HG02938 (cell line): ENCODE measurements at regions not wholly inside any gene's neighbourhood (a gene's known extent, or its start where the extent isn't known, plus 50 kb on each side); places are given as distances from the start of the nearest gene placed in this dataset.

ENCODE experiments used
- ATAC-seq: cut with Tn5 transposase; IDR thresholded peaks from one replicate; pipeline ENCODE4 v1.9.1; 2021; ENCODE audit warnings: mild to moderate bottlenecking, moderate library complexity; ENCODE audit not compliant: unreplicated experiment

DNA sequence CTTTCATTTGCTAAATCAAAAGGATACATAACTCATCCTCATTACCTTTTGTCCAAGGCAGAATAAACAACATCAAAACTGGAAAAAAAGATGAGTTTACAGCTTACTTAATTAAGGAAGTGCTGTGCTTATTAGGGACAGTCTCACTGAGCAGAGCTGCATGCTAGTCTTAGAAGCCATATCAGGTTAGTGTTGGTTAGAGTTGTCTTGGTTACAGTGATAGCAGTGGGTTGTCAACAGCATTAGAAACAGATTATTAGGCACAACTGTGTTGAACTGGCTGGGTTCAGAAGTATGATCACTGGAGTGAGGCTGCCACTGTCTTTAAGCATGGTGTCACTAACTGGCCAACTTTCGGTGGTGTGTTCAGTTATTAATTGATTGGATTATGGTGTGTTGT, 503.9 kb upstream of the IGFBP3 start:
- no peak for ATAC-seq

DNA sequence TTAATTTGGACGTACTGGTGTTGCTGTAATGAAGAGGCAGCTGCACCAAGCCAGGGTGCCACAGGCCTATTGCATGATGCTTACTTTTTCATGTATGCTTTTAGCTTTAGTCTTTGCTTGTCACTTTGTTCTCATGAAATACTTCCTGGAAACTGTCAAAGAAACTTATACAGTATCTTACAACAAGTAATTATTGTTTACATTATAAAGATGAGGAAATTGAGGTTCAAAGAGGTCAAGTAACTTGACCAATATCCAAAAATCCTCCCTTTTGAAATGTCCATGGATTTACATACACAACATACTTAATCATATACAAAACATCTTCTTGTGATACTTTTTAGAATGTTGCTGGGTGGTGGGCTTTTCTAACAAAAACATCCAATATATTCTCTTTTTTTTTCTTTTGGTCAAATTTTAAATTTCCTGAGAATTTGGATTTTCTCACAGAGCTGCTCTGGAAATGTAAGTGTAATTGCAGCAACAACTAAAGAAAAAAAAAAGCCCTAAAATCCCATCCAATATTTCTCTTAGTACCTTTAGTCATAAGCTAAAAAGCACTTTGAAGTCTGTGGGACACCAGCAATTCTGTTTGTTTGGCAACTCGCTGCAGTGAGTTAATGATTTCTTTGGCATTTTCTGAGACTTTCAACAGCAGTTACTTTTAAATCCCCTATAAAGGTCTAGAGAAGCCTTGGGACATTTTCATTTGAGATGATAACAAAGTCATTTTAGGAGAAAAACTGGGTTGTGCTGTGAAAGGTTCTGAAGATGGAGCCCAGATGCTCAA, 500.6 kb upstream of the IGFBP3 start:
- no peak for ATAC-seq

DNA sequence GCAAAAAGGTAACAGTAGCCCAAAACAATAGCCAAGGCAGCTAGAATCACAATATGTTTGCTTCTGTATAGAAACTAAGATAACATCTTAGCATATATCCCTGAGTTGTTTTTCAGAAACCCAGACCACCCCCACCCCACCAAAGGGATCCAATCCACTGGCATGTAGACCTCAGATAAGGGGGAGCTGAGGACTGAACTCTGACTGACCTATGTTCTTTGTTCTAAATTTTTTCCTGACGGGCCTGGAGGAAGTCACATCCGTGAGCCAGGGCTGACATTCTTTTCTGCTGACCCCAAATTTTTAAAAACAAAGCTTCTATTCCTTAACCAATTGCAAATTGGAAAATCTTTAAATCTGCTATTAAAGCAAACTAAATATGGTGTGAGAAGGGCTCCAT, 493.9 kb upstream of the IGFBP3 start:
- no peak for ATAC-seq

DNA sequence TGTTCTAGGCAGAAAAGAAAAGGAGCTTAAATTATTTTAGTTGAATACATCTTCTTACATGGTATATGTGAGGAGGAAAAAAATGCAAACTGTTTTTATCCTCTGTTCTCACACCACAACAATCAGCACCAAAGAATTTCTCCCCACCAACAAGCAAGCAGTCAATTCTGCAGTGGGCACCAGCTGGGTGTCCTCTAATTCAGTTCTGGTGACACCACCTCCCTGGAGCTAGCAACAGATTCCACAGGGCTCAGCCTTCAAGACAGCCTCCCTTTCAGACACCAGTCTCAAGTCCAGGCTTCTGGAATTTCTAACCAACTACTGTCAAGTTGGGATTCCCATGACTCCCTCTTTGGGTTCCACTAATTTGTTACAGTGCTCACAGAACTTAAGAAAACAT, 490.2 kb upstream of the IGFBP3 start:
- no peak for ATAC-seq

DNA sequence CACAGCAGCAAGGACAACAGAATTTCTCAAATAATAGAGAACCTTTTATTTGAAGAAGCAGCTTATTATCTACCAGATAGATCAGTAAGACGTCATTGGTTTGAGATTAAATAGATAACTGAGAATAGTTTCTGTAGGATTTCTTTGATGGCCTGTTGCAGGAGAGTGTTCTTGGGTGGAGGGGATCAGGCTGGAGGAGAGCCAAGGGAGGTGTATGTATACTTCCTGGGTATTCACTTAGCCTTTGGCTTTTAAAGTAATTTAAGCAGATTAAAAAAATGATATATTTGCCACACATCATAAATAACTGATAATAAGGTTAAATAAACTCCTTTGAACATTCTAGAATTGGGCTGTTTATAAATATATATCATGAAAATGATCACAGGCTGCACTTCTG, 486.1 kb upstream of the IGFBP3 start:
- no peak for ATAC-seq

DNA sequence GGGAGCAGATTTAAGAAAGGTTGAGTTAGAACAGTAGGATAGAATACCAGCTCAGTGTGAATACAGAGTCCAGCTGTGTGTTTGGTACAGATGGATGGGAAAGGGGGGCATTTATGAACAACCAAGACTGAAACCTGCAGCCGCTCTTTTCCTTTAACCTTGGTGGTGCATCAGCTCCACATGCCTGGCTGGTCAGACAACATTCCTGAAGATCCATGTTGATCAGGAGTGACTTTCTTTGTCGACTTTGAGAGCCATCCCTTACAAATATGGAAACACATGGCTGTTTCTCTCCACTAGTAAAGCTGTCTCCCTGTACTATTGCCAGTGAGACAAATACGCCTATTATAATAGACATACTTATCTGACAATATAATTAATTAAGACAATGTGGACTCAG, 476.5 kb upstream of the IGFBP3 start:
- ATAC-seq = no peak

DNA sequence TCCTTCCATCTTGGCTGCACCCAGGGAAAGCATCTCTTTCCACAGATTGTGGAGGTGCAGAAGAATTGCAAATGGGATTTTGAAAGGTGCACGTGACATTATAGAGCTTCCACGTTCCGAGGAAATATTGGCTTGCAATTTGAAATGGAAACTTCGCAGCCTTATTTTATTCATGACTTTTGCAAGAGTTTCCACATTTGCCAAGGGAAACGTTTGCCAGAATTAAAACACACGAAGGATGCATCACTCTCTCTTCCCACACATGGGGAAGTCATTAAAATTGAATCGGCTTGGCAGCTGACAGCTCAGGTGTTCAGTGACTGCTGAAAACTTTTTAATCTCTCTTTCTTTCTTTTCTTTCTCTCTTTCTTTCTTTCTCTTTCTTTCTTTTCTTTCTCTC, 475.4 kb upstream of the IGFBP3 start:
- ATAC-seq = no peak

DNA sequence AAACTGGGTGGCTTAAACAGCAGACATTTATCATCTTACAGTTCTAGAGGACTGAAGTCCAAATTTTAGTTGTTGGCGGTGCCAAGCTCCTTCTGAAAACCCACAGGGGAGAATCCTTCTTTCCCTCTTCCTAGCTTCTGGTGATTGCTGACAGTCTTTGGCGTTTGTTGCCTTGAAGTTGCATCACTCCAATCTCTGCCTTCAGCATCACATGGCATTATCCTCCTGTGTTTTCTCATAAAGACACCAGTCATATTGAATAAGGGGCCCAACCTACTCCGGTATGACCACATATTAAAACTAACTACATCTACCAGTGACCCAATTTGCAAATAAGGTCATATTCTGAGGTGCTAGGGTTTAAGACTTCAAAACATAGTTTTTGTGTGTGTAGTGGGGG, 472.1 kb upstream of the IGFBP3 start:
- no peak for ATAC-seq

DNA sequence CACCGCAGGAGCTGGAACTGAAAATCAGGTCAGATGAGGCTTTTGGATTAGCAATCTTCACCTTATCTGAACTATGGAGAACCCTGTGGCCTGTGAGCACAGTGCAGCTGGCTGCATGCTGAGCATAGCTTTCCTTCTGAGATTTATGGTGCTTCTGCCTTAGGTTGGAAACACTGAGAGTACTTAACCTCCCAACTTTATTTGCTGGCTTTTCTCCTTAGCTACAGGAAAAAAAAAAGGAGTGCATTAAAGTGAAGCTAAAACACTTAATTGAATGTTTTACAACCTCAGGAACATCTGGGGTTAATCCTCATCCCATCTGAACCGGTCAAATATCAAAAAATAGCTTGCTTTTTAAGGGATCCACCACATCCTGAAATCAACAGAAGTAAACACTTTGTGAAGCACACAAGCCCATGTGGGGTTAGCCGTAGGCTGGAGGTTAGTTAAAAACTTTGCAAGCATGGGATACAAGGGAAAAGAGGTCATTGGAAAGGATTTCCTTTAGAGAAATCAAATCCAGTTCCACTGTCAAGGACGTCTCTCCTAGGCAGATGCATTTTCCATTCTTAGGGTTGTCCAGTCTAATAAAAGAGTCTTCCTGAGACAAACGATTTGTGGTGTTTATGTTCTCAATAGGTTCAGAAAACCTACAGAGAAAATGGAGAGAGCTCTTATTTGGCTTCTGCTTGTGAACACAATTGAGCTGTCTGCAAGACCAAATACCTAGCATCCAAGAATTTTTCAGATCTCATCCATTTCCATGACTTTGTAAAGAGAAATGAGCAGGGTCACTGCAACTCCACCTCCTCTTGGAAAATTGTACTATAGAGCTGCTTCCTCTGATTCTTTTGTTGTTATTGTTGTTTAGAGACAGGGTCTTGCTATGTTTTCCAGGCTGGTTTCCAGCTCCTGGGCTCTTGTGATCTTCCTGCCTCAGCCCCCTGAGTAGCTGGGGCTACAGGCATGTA, 470.4 kb upstream of the IGFBP3 start:
- ATAC-seq = no peak

DNA sequence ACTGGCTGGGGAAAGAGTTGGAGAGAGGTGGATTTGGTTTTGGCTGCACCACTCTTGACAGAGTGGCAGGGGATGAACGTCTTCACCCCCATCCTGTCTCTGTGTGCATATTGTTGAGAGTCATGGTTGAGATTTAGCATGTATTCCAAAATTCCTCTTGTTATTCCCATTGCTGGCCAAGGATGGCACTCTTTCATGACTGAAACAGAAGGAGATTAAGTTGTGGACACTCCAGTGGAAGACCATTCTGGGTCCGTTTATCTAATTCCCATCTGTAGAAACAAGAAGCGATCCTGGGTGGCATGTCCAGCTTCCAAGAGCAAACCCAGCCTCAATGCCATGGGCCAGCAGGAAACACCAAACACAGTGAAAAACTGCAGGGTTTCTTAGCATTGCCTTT, 469.0 kb upstream of the IGFBP3 start:
- ATAC-seq = no peak

DNA sequence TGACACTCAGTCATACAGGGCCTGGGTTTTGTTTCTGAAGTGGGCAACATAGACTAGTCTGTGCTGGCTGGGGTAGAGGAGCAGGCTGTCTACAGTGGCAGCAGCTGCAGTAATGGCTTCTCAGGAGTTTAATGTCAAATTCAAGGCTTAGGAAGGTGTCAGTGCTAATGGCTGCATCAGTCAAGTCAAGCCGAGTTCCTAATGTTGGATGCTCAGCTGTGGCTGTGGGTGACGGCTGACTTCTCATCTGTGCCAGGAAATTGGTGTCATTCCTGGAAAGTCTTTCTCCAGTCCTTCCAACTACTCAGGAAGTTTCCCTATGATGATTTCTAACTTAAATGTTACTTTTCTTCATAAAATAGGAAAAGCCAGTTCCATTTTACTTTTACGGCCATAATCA, 468.1 kb upstream of the IGFBP3 start:
- ATAC-seq = no peak

DNA sequence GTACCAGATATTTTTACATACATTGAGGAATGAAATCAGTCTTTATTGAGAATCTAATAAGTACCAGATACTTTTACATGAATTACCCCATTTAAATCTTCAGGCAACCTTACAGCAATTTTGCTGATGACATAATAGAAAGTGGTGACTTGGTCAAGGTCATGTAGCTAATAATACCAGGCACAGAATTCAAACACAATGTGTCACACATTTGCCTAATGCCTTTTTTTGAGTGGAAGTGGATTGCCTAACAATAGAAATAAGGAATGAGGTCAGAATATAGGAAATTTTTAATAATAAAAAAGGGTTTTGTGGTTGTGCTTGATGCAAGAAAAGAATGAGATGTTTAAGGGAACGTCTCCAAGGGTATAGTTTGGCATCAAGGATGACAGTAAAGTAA, 466.6 kb upstream of the IGFBP3 start:
- no peak for ATAC-seq

DNA sequence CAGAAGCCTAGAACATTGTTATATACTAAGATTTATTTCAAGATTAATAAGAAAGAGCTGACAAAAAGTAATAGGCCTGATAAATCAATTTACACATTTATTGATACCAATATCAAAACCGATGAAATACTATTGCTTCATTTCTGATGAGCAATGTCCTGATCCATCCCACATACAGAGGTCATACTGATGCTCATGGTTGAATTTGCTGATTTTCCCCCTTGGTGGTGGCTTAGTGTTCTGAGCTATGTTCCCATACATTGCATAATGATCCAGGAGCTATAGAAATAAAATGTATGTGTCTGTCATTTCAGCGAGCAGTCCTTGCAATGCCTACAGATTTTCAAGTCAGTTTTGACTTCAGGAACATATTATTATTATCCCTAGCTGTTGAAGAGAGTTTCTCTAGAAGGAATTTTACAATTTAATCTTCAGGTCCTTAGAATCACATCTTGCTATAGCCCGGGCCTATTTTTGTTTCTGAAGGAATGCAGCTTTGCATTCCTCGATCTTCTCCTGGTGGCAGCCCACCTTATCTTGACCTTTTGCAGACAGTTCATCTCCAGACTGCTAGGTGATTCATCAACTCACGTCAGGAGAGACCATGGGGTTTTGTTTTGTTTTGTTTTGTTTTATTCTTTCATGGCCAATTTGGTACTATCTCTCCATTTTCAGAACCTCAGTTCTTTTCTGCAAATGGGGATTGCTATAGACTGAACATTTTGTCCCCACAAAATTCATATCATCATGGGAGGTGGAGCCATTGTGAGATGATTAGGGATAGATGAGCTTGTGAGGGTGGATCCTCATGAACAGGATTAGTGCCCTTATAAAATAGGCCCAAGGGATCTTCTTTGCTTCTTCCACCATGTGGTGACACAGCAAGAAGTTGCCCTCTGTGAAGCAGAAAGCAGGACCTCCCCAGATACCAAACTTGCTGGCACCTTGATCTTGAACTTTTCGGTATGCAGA, 465.6 kb upstream of the IGFBP3 start:
- ATAC-seq = no peak

DNA sequence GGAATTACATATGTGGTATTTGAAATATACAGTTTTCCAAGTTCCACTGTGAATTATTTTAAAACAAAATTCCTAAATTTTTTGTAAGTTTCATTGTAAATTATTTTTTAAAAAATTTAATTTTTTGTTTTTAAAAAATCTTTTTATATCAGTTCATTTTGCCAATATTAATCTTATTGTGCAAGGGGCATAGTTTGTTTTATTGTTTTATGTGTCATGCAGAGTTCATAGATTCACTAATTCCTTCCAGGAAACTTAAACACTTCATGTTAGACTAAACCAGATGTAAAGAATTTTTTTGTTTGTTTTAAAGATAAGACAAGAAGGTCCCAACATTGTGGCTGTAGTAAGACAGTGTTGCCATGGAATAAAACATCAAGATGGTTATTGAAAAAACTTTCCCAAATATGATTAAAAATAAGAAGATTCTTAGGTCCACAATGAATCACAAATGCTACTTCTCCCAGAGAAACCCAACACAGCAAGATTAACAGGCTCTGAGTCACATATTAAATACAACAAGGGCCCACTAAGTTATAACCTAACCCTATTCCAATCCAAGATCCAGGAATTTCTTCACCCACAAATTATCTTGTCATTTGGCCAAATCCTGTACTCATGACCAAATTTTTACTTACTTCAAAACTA, 464.7 kb upstream of the IGFBP3 start:
- no peak for ATAC-seq

DNA sequence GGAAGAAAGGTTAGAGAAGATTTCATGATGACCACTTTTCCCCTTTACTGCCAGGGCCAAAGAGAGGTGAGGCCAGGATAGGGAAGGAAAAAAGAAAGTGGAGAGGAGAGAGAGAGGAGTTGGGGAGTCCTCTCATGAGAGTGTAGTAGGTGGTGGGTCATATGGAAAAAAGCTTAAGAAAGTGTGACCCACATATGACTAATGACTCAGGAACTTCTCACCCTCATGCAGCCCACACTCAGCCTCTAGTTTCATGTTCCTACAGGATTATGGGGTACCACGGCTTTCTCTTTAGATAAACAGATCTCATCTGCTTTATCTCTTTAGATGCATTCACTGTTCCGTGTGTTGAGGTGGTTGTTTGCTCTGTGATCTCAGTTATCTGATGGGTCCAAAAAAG, 462.5 kb upstream of the IGFBP3 start:
- no peak for ATAC-seq

DNA sequence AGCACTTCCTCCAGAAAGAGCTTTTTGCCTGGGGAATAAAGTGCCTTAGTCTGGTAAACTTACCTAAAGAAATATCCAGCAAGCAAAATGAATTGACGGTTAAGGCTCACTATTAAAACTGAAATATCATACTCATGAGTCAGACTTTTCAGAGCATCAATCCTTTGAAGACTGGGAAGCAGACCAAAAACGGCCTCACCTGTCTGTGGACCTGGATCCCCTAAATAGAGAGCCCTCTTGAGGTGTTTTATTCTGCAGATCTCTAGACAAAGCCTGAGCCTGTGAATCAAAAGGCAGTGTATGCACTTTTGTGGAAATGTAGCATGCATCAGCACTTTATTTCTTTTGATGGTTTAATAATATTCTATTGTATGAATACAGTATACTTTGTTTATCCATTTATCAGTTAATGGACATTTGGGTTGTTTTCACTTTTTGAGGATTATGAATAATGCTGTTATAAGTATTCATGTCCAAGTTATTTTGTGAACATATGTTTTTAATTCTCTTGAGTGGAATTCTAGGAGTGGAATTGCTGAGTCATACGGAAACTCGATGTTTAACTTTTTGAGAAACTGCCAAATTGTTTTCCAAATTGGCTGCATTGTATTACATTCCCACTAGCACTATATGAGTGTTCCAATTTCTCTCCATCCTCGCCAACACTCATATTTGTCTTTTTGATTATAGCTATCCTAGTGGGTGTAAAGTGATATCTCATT, 449.0 kb upstream of the IGFBP3 start:
- no peak for ATAC-seq

DNA sequence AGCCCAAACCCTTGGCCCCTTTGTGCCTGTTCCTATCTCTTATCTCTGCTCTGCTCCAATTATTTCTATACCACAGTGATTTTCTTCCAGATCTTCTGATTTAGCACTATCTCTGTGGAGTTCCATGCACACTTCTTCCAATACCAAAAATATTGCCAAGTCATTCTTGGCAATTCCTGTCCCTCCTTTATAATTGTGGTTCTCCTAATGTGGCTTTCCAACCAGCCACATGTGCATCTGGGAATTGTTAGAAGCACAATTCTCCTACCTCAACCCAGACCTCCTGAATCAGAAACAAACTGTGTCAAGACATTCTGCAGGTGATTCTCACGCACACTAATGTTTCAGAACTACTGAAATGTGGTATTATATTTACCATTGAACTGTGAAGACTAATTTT, 447.8 kb upstream of the IGFBP3 start:
- ATAC-seq = no peak

DNA sequence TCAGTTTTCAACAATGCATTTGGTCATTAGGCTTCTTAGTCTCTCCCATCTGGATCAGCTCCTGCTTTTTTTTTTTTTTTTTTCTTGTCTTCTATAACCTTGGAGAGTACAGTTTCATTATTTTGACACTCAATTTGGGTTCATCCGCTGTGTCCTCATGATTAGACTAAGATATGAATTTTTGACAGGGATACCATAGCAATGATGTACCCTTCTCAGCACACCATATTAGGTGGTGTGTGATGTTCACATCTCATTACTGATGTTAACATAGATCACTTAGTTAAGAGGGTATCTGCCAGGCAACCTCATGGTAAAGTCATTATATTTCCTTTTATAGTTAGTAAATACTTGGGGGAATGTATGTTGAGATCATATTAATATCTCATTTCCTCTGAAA, 445.5 kb upstream of the IGFBP3 start:
- ATAC-seq = no peak

DNA sequence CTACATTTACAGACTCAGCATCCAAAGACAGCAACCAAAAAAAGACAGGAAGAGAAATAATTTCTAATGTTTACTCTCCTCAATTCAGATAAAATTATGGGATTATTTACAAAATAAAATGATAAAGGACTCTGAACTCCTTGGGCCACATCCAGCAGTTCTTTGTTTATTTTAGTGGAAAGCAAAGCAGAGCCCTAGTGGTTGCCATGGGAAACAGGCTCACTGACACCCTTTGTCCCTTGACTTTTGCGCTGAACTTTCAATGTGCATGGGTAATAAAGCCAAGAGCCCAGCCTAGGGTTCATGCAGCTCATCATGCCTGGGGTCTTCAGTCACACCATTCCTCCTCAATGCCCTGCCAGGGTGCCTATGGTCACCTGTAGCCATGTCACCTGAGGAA, 442.6 kb upstream of the IGFBP3 start:
- ATAC-seq = no peak

DNA sequence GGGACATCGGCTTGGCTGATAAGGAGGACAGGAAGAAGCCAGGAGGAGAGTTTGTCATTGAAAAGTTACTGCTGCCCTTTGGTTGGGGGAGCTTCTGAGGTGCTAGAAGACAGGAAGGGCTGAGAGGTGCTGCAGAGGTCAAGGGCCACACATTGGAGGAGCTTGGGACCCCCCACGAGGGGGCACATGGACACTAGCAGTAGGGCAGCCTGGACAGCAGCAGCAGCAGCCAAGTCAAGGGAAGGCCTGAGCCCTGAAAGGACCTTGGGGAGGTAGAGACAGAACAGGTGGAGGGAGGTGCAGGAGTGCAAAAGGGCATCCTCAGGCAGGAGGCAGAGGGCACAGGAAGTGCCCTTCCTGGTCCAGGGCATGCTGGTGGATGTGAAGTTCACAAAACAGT, 439.7 kb upstream of the IGFBP3 start:
- ATAC-seq = no peak
